Mucosa of descending colon (tissue), 3 donors: ENCODE measurements at regions not wholly inside any gene's neighbourhood (a gene's known extent, or its start where the extent isn't known, plus 50 kb on each side); places are given as distances from the start of the nearest gene placed in this dataset.

ENCODE experiments used
- ATAC-seq: fragments of 200-7000 bp; cut with Tn5 transposase; one replicate; pipeline ENCODE4 v1.9.1; 2020; ENCODE audit warnings: mild to moderate bottlenecking, moderate library complexity
- DNase-seq, 3 donors: peaks; one replicate each; pipeline ENCODE4 v3.0.0-alpha.2; 2020
- H3K36me3 ChIP-seq: fragments of 200-600 bp; one replicate; pipeline ENCODE4 v1.8.0; 2021; ENCODE audit warnings: low read depth, mild to moderate bottlenecking
- H3K4me1 ChIP-seq: fragments of 200-600 bp; one replicate; pipeline ENCODE4 v1.8.0; 2021; ENCODE audit warnings: low read depth, mild to moderate bottlenecking
- H3K4me3 ChIP-seq: fragments of 200-600 bp; one replicate; pipeline ENCODE4 v1.8.0; 2021; ENCODE audit warnings: mild to moderate bottlenecking
- H3K9me3 ChIP-seq: fragments of 200-600 bp; one replicate; pipeline ENCODE4 v1.8.0; 2021; ENCODE audit warnings: mild to moderate bottlenecking
- CTCF ChIP-seq: fragments of 200-600 bp; IDR thresholded peaks from one replicate; pipeline ENCODE4 v1.8.0; 2022; ENCODE audit warnings: antibody characterized with exemption, mild to moderate bottlenecking
- intact Hi-C, 2 donors: fragments of 100-400 bp; cut with DNase I in 1 of 2; cut with micrococcal nuclease in 1 of 2; formaldehyde crosslinking; loops; one replicate each; pipeline versions ENCODE4 v1.11.0 to v1.11.1; 2022; cut with DNase I, micrococcal nuclease
- donor health status: DM: no; HTN: no; CAD: no; lungs with moderate emphysema.
- donor health status: DM: no; HTN: no; CAD: no.
- donor health status: DM: no; HTN: yes; CAD: no.

DNA sequence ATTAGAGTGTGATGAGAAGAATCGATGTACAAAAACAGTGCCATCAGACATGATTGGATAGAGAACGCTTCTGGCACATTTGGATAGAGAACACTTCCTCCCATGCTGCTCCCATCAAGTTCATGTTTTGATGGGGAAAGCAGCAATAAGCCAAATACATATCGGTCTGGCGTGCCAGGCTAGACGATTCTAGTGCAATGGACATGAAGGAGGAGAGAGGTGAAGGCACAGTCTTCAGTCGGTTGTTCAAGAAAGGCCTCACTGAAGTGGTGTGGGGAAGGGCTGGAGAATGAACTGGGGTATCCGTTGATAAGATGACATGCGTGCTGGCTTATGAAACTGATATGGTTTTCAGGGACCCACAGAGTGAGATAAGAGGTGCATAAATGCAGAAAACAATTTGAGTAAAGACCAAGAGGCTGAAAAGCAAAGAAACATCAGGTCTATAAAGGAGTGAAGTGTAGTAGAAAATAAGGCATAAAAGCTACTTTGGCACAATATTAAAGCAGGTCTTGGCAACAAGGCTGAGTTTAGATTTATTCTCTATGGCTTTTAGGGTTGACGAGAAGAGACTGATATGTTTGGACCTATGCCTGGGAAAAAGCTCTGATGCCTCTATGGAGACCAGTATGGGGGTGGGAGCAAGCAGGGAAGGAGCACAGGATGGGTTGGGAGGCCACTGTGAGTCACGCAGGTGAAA, 117.6 kb upstream of the PIEZO2 start:
- ATAC-seq = no peak
- DNase-seq = no peak
- peaks cover 35% of the 10 kb centered on the region for H3K9me3 ChIP-seq
- intact Hi-C loops = no loop called here
- no peak for TF ChIP-seq CTCF
- H3K4me1 ChIP-seq = no peaks in the 10 kb centered on the region
- H3K36me3 ChIP-seq = no peaks in the 10 kb centered on the region
- no peak overlapping the region for H3K4me3 ChIP-seq

DNA sequence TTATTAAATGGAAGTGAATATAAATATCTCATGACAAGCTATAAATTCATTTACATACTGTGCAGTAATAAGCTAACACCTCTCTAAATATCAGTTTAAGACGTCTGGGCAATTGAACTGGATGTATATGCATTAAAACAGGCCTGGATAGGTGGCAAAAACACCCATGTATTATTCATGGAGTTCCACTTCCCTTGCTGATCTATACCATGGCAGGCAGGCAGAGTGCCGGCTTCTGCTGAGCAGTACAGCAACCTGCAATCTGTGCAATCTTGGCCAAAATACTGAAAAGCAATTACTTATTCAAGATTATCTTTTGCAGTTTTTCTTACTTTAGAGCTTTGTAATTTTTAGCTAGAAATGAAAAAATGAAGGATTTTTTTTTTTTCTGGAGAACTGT, 112.1 kb upstream of the PIEZO2 start:
- Histone ChIP-seq H3K4me3 (no peak overlapping the region), H3K4me1 (no peaks in the 10 kb centered on the region), H3K36me3 (no peaks in the 10 kb centered on the region), H3K9me3 (peaks cover 31% of the 10 kb centered on the region)
- no peak for ATAC-seq
- DNase-seq = no peak
- intact Hi-C loops = no loop called here
- TF ChIP-seq CTCF = no peak

GRCh38 chr18:11260961-11261461, 111.6 kb upstream of the PIEZO2 start:
- Histone ChIP-seq H3K9me3 (peaks cover 33% of the 10 kb centered on the region), H3K36me3 (no peaks in the 10 kb centered on the region), H3K4me3 (no peak overlapping the region), H3K4me1 (no peaks in the 10 kb centered on the region)
- no peak for TF ChIP-seq CTCF
- intact Hi-C loops = no loop called here
- ATAC-seq (no peak), DNase-seq (no peak)

DNA sequence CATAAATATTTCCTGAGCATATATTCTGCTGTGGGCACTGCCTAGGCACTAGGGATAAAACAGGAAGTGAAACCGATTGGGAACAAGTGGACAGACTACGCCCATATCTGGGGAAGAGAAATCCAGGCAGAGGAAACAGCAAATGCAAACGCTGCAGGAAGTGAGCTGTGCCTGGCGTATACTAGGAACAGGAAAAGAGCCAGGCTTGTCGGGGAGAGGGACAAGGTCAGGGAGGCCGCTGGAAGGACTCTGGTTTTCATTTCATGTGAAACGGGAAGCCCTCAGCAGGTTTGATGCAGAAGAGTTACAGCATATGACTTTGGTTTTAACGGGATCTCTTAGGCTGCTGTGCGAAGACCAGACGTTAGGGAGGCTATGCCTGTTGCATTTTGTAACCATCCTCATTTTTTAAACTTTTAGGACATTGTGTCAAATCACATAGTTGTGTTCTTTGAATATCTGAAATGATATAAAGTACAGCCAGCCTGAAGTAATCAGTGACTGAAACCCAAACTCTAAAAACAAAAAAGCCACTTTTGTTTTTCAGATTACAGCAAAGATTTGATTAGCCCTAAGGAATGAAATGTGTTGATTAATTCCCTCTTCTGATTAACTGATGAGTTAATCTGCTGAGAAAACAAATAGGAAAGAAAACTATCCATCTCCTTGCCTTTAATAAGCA, 110.2 kb upstream of the PIEZO2 start:
- TF ChIP-seq CTCF = no peak
- Histone ChIP-seq H3K9me3 (peaks cover 32% of the 10 kb centered on the region), H3K36me3 (no peaks in the 10 kb centered on the region), H3K4me3 (no peak overlapping the region), H3K4me1 (no peaks in the 10 kb centered on the region)
- intact Hi-C loops = no loop called here
- DNase-seq (peak in 1 of 3 donors; percentile 17), ATAC-seq (no peak)

DNA sequence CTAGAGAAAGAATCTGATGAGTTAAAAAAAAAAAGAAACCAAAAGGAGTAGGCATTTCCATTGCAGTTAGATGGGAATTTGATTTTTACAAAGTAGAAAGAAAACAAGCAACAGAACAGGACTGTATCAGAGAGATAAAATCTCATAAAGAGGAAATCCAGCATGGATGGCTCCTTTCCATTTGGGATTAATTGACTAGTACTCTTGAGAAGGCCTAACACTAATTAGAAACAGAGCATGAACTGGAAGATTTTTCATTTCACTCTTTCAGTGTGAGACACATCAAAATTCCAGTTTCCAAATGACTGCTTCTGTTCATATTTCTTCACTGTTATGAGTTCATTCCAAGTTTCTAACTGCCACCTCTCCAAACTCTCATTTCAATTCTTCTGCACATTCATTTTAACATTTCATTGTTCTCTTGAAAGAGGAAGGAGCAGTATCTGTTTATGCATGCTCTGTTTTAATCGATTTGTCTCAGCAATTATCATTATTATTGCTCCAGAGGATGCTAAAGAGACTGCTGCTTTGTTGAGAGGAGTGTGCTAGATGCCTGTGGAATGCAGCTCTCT, 108.8 kb upstream of the PIEZO2 start:
- intact Hi-C loops = no loop called here
- ATAC-seq = no peak
- Histone ChIP-seq H3K36me3 (no peaks in the 10 kb centered on the region), H3K4me3 (no peak overlapping the region), H3K4me1 (no peaks in the 10 kb centered on the region), H3K9me3 (peaks cover 28% of the 10 kb centered on the region)
- no peak for TF ChIP-seq CTCF
- no peak for DNase-seq
